ENCODE measurements at regions not wholly inside any gene's neighbourhood (a gene's known extent, or its start where the extent isn't known, plus 50 kb on each side); places are given as distances from the start of the nearest gene placed in this dataset.
"Not testable (repeated sequence)": the region's sequence is repeated elsewhere in the genome, so short reads cannot be mapped to it uniquely, and the experiment has no call there.

DNA sequence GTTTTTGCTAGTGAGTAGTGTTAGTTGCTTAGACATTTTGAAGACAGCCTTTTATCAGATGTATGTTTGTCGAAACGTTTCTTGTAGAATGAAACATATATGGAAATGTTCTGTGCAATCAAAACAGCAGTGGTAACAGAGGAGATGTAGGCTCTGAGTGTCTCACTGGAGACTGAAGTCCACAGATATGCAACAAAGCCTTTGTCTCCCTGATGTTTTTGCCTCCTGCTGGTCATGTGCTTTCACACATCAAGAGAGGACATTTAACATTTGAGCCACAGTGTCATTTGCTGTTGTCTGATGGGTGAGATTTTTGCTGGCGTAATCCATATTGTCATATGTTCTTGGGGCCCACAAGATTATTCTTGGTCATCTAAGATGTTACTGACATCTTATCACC lies 101.7 kb downstream of the POTEM start:
- H3K36me3 ChIP-seq (ENCODE audit: control insufficient read depth in 2 of 4, insufficient read depth in 4 of 4, low read length in 3 of 4); H2BK120ac ChIP-seq (replicated peaks; ENCODE audit: low read depth, low read length); H3K79me1 ChIP-seq (ENCODE audit: low read depth, low read length); H3K4me2 ChIP-seq (ENCODE audit: insufficient read depth in 1 of 2, low read depth in 2 of 2, low read length in 2 of 2); H2BK15ac ChIP-seq (ENCODE audit: low read length); H2BK12ac ChIP-seq (ENCODE audit: low read depth, low read length); CTCF ChIA-PET (ENCODE audit: partially characterized antibody); H2AFZ ChIP-seq (ENCODE audit: low read length); POLR2A ChIA-PET (ENCODE audit: partially characterized antibody); H3K56ac ChIP-seq (replicated peaks; ENCODE audit: insufficient read length, low read depth, low read length); H2BK20ac ChIP-seq (ENCODE audit: low read length); H4K20me1 ChIP-seq (replicated peaks in 1 of 2; ENCODE audit: control insufficient read depth in 1 of 2, insufficient read depth in 2 of 2, low read length in 2 of 2); H3K4ac ChIP-seq (replicated peaks; ENCODE audit: insufficient read length, low read depth, low read length); H3K18ac ChIP-seq (ENCODE audit: extremely low read depth, low read length); H3K4me1 ChIP-seq (replicated peaks in 1 of 4; ENCODE audit: control insufficient read depth in 3 of 4, insufficient read depth in 4 of 4, low read length in 3 of 4); H3K14ac ChIP-seq (ENCODE audit: insufficient read length); H3K79me2 ChIP-seq (ENCODE audit: control insufficient read depth in 1 of 2, insufficient read depth in 2 of 2, low read length in 2 of 2); DNase-seq (ENCODE audit: low read depth in 1 of 2, low spot score in 2 of 2); H3K9me3 ChIP-seq (ENCODE audit: insufficient read depth in 2 of 2, low read depth in 1 of 2, low read length in 1 of 2); FAIRE-seq; H3K4me3 ChIP-seq (ENCODE audit: extremely low read depth in 1 of 4, insufficient read depth in 2 of 4, low read depth in 3 of 4, low read length in 4 of 4); H4K5ac ChIP-seq (ENCODE audit: insufficient read length, low read depth, low read length); H2BK5ac ChIP-seq (ENCODE audit: low read depth, low read length); H3K27ac ChIP-seq (ENCODE audit: low read depth, low read length); H4K91ac ChIP-seq (replicated peaks; ENCODE audit: insufficient read length, low read length); H2AK5ac ChIP-seq (ENCODE audit: low read depth, low read length); H3K9ac ChIP-seq (replicated peaks in 1 of 4; ENCODE audit: extremely low read depth in 1 of 4, low read depth in 3 of 4, low read length in 3 of 4); H3K23me2 ChIP-seq (ENCODE audit: low read depth, low read length); H3K23ac ChIP-seq (ENCODE audit: insufficient read length); H3K27me3 ChIP-seq (replicated peaks in 1 of 4; ENCODE audit: control insufficient read depth in 3 of 4, extremely low read depth in 1 of 4, insufficient read depth in 3 of 4, low read length in 3 of 4); H4K8ac ChIP-seq (ENCODE audit: extremely low read depth, insufficient read depth, low read length): not testable (repeated sequence)
- WGBS, 2 experiments (ENCODE audit: extremely low coverage in 1 of 2, insufficient coverage in 1 of 2, insufficient read length in 1 of 2, insufficient replicate concordance in 2 of 2, low coverage in 1 of 2, low lambda C conversion rate in 2 of 2, missing lambda C conversion rate in 1 of 2) = 100% methylated on average over 1 of the region's 3 CpGs; no CpG with 5 or more reads in 1 of the 2 experiments

DNA sequence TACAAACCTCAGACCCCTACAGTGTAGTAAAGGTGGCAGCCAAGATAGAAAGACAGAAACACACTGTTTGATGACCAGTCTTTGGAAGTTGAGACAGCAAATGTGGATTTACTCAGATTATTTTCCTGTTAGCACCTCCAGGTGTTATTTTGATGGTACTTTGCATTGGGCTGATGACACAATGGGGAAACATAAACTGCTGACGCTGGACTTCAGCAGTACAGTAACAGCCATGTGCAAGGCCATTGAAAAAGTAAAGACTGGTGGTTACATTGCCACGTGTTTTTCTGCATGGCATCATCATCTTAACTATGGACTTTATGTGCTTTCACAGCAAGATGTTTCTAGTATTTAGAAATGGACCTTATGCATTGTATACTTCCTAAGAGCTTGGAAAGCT lies 105.3 kb downstream of the POTEM start:
- H3K4me3 ChIP-seq (ENCODE audit: extremely low read depth in 1 of 4, insufficient read depth in 2 of 4, low read depth in 3 of 4, low read length in 4 of 4); H3K18ac ChIP-seq (ENCODE audit: extremely low read depth, low read length); H2BK5ac ChIP-seq (ENCODE audit: low read depth, low read length); H3K36me3 ChIP-seq (ENCODE audit: control insufficient read depth in 2 of 4, insufficient read depth in 4 of 4, low read length in 3 of 4); H2BK12ac ChIP-seq (ENCODE audit: low read depth, low read length); H3K23ac ChIP-seq (ENCODE audit: insufficient read length); H4K5ac ChIP-seq (ENCODE audit: insufficient read length, low read depth, low read length); CTCF ChIA-PET (ENCODE audit: partially characterized antibody); DNase-seq (ENCODE audit: low read depth in 1 of 2, low spot score in 2 of 2); H3K23me2 ChIP-seq (ENCODE audit: low read depth, low read length); H3K4me2 ChIP-seq (ENCODE audit: insufficient read depth in 1 of 2, low read depth in 2 of 2, low read length in 2 of 2); H3K4me1 ChIP-seq (replicated peaks in 1 of 4; ENCODE audit: control insufficient read depth in 3 of 4, insufficient read depth in 4 of 4, low read length in 3 of 4); H2BK15ac ChIP-seq (ENCODE audit: low read length); H4K91ac ChIP-seq (replicated peaks; ENCODE audit: insufficient read length, low read length); H2BK120ac ChIP-seq (replicated peaks; ENCODE audit: low read depth, low read length); H3K56ac ChIP-seq (replicated peaks; ENCODE audit: insufficient read length, low read depth, low read length); FAIRE-seq; H3K9ac ChIP-seq (replicated peaks in 1 of 4; ENCODE audit: extremely low read depth in 1 of 4, low read depth in 3 of 4, low read length in 3 of 4); H3K9me3 ChIP-seq (ENCODE audit: insufficient read depth in 2 of 2, low read depth in 1 of 2, low read length in 1 of 2); H3K14ac ChIP-seq (ENCODE audit: insufficient read length); H2AFZ ChIP-seq (ENCODE audit: low read length); POLR2A ChIA-PET (ENCODE audit: partially characterized antibody); H3K79me2 ChIP-seq (ENCODE audit: control insufficient read depth in 1 of 2, insufficient read depth in 2 of 2, low read length in 2 of 2); H3K79me1 ChIP-seq (ENCODE audit: low read depth, low read length); H2AK5ac ChIP-seq (ENCODE audit: low read depth, low read length); H3K27ac ChIP-seq (ENCODE audit: low read depth, low read length); H2BK20ac ChIP-seq (ENCODE audit: low read length); H3K4ac ChIP-seq (replicated peaks; ENCODE audit: insufficient read length, low read depth, low read length); H3K27me3 ChIP-seq (replicated peaks in 1 of 4; ENCODE audit: control insufficient read depth in 3 of 4, extremely low read depth in 1 of 4, insufficient read depth in 3 of 4, low read length in 3 of 4); H4K8ac ChIP-seq (ENCODE audit: extremely low read depth, insufficient read depth, low read length); H4K20me1 ChIP-seq (replicated peaks in 1 of 2; ENCODE audit: control insufficient read depth in 1 of 2, insufficient read depth in 2 of 2, low read length in 2 of 2): not testable (repeated sequence)
- WGBS, 2 experiments (ENCODE audit: extremely low coverage in 1 of 2, insufficient coverage in 1 of 2, insufficient read length in 1 of 2, insufficient replicate concordance in 2 of 2, low coverage in 1 of 2, low lambda C conversion rate in 2 of 2, missing lambda C conversion rate in 1 of 2) = no CpG with 5 or more reads among the region's 2 CpGs
